Cardiac muscle cell (in vitro differentiated cells and primary cell): ENCODE measurements at regions not wholly inside any gene's neighbourhood (a gene's known extent, or its start where the extent isn't known, plus 50 kb on each side); places are given as distances from the start of the nearest gene placed in this dataset.

ENCODE experiments used
- DNase-seq, 2 donors: peaks; one replicate each; pipeline versions ENCODE4 v3.0.0 to v3.0.0-alpha.2; 2010 to 2017; ENCODE audit warnings: low read depth in 1 of 2, low spot score in 1 of 2
- H3K27ac ChIP-seq: fragments of 200-600 bp; sonication (generic); 2 replicates; pipeline ENCODE4 v1.5.1; 2016
- H3K27me3 ChIP-seq: fragments of 200-600 bp; sonication (generic); 2 replicates; pipeline ENCODE4 v1.6.0; 2016; ENCODE audit warnings: control low read depth
- H3K36me3 ChIP-seq: fragments of 200-600 bp; sonication (generic); 2 replicates; pipeline ENCODE4 v1.5.1; 2016; ENCODE audit warnings: control low read depth
- H3K4me1 ChIP-seq: fragments of 200-600 bp; sonication (generic); 2 replicates; pipeline ENCODE4 v1.8.1; 2017; ENCODE audit warnings: low read depth, mild to moderate bottlenecking, mixed run types
- H3K4me3 ChIP-seq: fragments of 200-600 bp; sonication (generic); 2 replicates; pipeline ENCODE4 v1.5.1; 2016; ENCODE audit warnings: mild to moderate bottlenecking
- H3K9me3 ChIP-seq: fragments of 200-600 bp; sonication (generic); 2 replicates; pipeline ENCODE4 v1.5.1; 2017; ENCODE audit warnings: low read depth, mild to moderate bottlenecking, control low read depth
- CTCF ChIP-seq: IDR thresholded peaks from 2 replicates; pipeline ENCODE4 v1.5.1; 2012; ENCODE audit warnings: low read depth, mild to moderate bottlenecking, low read length

- H3K4me3 ChIP-seq: no peak overlapping the region
- H3K9me3 ChIP-seq: no peaks in the 10 kb centered on the region
- no peaks in the 10 kb centered on the region for H3K27me3 ChIP-seq
- H3K36me3 ChIP-seq: no peaks in the 10 kb centered on the region
- no peak for DNase-seq
- no peak overlapping the region for H3K27ac ChIP-seq
- no peak for TF ChIP-seq CTCF
- H3K4me1 ChIP-seq: no peaks in the 10 kb centered on the region
These were observed 224.6 kb upstream of the RAB6C start for GRCh38 chr2:129754831-129755230.

- Histone ChIP-seq H3K4me1 (no peaks in the 10 kb centered on the region), H3K36me3 (no peaks in the 10 kb centered on the region), H3K9me3 (no peaks in the 10 kb centered on the region), H3K27me3 (no peaks in the 10 kb centered on the region), H3K4me3 (no peak overlapping the region), H3K27ac (no peak overlapping the region)
- no peak for TF ChIP-seq CTCF
- DNase-seq: no peak
These were observed 223.7 kb upstream of the RAB6C start for GRCh38 chr2:129755786-129756185.

- TF ChIP-seq CTCF: no peak
- no peak overlapping the region for H3K4me3 ChIP-seq
- no peaks in the 10 kb centered on the region for H3K9me3 ChIP-seq
- no peaks in the 10 kb centered on the region for H3K27me3 ChIP-seq
- H3K27ac ChIP-seq: no peak overlapping the region
- no peak for DNase-seq
- no peaks in the 10 kb centered on the region for H3K36me3 ChIP-seq
- no peaks in the 10 kb centered on the region for H3K4me1 ChIP-seq
These were observed 223.2 kb upstream of the RAB6C start for GRCh38 chr2:129756276-129756675.

- no peak for TF ChIP-seq CTCF
These were observed 222.0 kb upstream of the RAB6C start for GRCh38 chr2:129757366-129757914.

GRCh38 chr2:129757915-129758783 is 221.3 kb upstream of the RAB6C start:
- DNase-seq: peak in 1 of 2 donors; percentile 5
- Histone ChIP-seq H3K27me3 (no peaks in the 10 kb centered on the region), H3K4me1 (no peaks in the 10 kb centered on the region), H3K36me3 (no peaks in the 10 kb centered on the region), H3K27ac (no peak overlapping the region), H3K9me3 (no peaks in the 10 kb centered on the region), H3K4me3 (no peak overlapping the region)
- TF ChIP-seq CTCF: no peak

More at GRCh38 chr2:129757366-129757914, 222.0 kb upstream of the RAB6C start:
- Histone ChIP-seq H3K36me3 (no peaks in the 10 kb centered on the region), H3K27ac (no peak overlapping the region), H3K27me3 (no peaks in the 10 kb centered on the region), H3K9me3 (no peaks in the 10 kb centered on the region), H3K4me3 (no peak overlapping the region), H3K4me1 (no peaks in the 10 kb centered on the region)
- DNase-seq: no peak
